WTC11 (cell line): ENCODE measurements at regions not wholly inside any gene's neighbourhood (a gene's known extent, or its start where the extent isn't known, plus 50 kb on each side); places are given as distances from the start of the nearest gene placed in this dataset.

Source experiments
- ATAC-seq: fragments of 200-7000 bp; cut with Tn5 transposase; 2 replicates; pipeline ENCODE4 v1.10.0; 2021; ENCODE audit warnings: mild to moderate bottlenecking, moderate library complexity
- CTCF ChIA-PET: fragments of 300-600 bp; sonication (Branson Sonifier 250); formaldehyde crosslinking; loops from one replicate; lab custom pipeline; 2021; ENCODE audit warnings: antibody characterized with exemption; lab: Charles Lee
- POLR2A ChIA-PET: fragments of 350-600 bp; sonication (Branson Sonifier 250); formaldehyde crosslinking; loops from one replicate; lab custom pipeline; 2021; ENCODE audit warnings: antibody characterized with exemption; lab: Charles Lee
- DNase-seq: peaks from one replicate; pipeline ENCODE4 v3.0.0; 2021; ENCODE audit warnings: low spot score
- H3K27ac Mint-ChIP-seq: 2 replicates; pipeline ENCODE4 v1.8.0; 2021; ENCODE audit warnings: mixed read lengths
- H3K27me3 Mint-ChIP-seq: 2 replicates; pipeline ENCODE4 v1.8.0; 2021; ENCODE audit warnings: low read depth, mild to moderate bottlenecking, moderate library complexity, mixed read lengths
- H3K36me3 Mint-ChIP-seq: 2 replicates; pipeline ENCODE4 v1.8.0; 2021; ENCODE audit warnings: mixed read lengths
- H3K4me1 Mint-ChIP-seq: 2 replicates; pipeline ENCODE4 v1.8.0; 2022; ENCODE audit warnings: mixed read lengths
- H3K4me3 Mint-ChIP-seq: 2 replicates; pipeline ENCODE4 v1.8.0; 2021; ENCODE audit warnings: mild to moderate bottlenecking, moderate library complexity, mixed read lengths
- H3K9me3 Mint-ChIP-seq: 2 replicates; pipeline ENCODE4 v1.8.0; 2021; ENCODE audit warnings: mixed read lengths
- ESRRA ChIP-seq: sonication (generic); formaldehyde crosslinking; IDR thresholded peaks from 2 replicates; pipeline ENCODE4 v1.8.1; 2022; ENCODE audit warnings: mild to moderate bottlenecking, missing genetic modification reagents, borderline replicate concordance
- JUN ChIP-seq: sonication (generic); formaldehyde crosslinking; IDR thresholded peaks from 2 replicates; pipeline ENCODE4 v1.8.0; 2023; ENCODE audit warnings: mild to moderate bottlenecking, missing genetic modification reagents
- MLX ChIP-seq: sonication (generic); formaldehyde crosslinking; IDR thresholded peaks from 2 replicates; pipeline ENCODE4 v1.8.1; 2023; ENCODE audit warnings: mild to moderate bottlenecking, missing genetic modification reagents, moderate library complexity
- NFE2L1 ChIP-seq: sonication (generic); formaldehyde crosslinking; IDR thresholded peaks from 2 replicates; pipeline ENCODE4 v1.8.1; 2023; ENCODE audit warnings: missing genetic modification reagents
- NR1H2 ChIP-seq: sonication (generic); formaldehyde crosslinking; IDR thresholded peaks from 2 replicates; pipeline ENCODE4 v1.9.0; 2021; ENCODE audit warnings: mild to moderate bottlenecking, moderate library complexity, missing genetic modification reagents
- RORB ChIP-seq: fragments of 250-450 bp; sonication (Bioruptor Pico); IDR thresholded peaks from 2 replicates; pipeline ENCODE4 v1.9.0; 2021; ENCODE audit warnings: mild to moderate bottlenecking
- ZNF317 ChIP-seq: sonication (generic); formaldehyde crosslinking; IDR thresholded peaks from 2 replicates; pipeline ENCODE4 v1.8.1; 2023; ENCODE audit warnings: low read depth, mild to moderate bottlenecking, moderate library complexity, missing genetic modification reagents, borderline replicate concordance
- TF ChIP-seq, protein P1 (sequence below): sonication (generic); formaldehyde crosslinking; IDR thresholded peaks from 2 replicates; pipeline ENCODE4 v1.8.0; 2022; ENCODE audit warnings: mild to moderate bottlenecking, missing genetic modification reagents
- TF ChIP-seq, protein P2 (sequence below): fragments of 250-450 bp; sonication (Bioruptor Pico); IDR thresholded peaks from 2 replicates; pipeline ENCODE4 v1.9.0; 2021; ENCODE audit warnings: mild to moderate bottlenecking, borderline replicate concordance
- TF ChIP-seq, protein P3 (sequence below): sonication (generic); formaldehyde crosslinking; conservative IDR thresholded peaks from 2 replicates; pipeline ENCODE4 v1.8.1; 2023; ENCODE audit warnings: mild to moderate bottlenecking, low read depth, missing genetic modification reagents, moderate library complexity

DNA sequence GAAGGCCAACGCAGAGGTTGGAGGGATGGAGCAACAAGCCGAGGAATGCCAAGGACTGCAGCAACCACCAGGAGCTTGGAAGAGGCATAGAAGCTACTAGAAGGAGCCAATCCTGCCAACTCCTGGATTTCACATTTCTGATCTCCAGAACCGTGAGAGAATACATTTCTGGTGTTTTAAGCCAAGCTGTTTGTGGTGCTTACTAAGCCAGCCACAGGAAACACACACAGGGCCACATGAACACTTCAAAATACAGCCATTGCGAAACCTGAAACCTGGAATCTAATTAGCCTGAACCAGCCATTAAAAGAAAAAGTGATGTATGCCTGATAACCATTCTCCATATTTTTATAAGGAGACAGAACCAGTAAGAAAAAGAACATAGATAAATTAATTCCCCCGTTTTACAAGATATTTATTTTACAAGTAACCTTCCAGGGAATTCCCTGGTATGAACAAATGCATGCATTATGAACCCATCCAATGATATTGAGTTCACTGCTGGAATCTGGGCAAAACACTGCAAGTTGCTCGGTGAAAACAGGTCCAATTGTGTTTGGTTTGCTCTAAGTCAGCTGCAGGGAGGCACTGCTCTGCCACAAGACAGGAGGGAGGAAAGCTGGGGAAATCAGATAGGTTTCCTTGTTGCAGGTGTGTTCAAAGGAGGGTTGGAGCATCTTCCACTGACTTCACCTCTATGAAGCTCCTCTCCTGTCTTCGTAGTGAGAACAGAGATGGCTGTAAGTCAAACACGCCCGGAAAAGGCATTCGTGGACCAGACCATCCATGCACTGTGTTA, 70.2 kb downstream of the ETS2 start:
- H3K4me3 Mint-ChIP-seq = no peak overlapping the region
- CTCF ChIA-PET = no interaction called here
- H3K36me3 Mint-ChIP-seq = peaks cover 2% of the 10 kb centered on the region
- ATAC-seq = no peak
- H3K9me3 Mint-ChIP-seq = peaks cover 40% of the 10 kb centered on the region
- H3K27me3 Mint-ChIP-seq = no peaks in the 10 kb centered on the region
- no peak for TF ChIP-seq JUN
- no peak for TF ChIP-seq RORB (CRISPR knock-in tag)
- TF ChIP-seq MLX (CRISPR knock-in tag) = no peak
- no peak for TF ChIP-seq ESRRA (CRISPR knock-in tag)
- TF ChIP-seq NR1H2 = no peak
- TF ChIP-seq, protein P1, sequence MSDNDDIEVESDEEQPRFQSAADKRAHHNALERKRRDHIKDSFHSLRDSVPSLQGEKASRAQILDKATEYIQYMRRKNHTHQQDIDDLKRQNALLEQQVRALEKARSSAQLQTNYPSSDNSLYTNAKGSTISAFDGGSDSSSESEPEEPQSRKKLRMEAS (CRISPR knock-in tag) = no peak
- no peak for TF ChIP-seq ZNF317
- TF ChIP-seq, protein P2, sequence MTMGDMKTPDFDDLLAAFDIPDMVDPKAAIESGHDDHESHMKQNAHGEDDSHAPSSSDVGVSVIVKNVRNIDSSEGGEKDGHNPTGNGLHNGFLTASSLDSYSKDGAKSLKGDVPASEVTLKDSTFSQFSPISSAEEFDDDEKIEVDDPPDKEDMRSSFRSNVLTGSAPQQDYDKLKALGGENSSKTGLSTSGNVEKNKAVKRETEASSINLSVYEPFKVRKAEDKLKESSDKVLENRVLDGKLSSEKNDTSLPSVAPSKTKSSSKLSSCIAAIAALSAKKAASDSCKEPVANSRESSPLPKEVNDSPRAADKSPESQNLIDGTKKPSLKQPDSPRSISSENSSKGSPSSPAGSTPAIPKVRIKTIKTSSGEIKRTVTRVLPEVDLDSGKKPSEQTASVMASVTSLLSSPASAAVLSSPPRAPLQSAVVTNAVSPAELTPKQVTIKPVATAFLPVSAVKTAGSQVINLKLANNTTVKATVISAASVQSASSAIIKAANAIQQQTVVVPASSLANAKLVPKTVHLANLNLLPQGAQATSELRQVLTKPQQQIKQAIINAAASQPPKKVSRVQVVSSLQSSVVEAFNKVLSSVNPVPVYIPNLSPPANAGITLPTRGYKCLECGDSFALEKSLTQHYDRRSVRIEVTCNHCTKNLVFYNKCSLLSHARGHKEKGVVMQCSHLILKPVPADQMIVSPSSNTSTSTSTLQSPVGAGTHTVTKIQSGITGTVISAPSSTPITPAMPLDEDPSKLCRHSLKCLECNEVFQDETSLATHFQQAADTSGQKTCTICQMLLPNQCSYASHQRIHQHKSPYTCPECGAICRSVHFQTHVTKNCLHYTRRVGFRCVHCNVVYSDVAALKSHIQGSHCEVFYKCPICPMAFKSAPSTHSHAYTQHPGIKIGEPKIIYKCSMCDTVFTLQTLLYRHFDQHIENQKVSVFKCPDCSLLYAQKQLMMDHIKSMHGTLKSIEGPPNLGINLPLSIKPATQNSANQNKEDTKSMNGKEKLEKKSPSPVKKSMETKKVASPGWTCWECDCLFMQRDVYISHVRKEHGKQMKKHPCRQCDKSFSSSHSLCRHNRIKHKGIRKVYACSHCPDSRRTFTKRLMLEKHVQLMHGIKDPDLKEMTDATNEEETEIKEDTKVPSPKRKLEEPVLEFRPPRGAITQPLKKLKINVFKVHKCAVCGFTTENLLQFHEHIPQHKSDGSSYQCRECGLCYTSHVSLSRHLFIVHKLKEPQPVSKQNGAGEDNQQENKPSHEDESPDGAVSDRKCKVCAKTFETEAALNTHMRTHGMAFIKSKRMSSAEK (CRISPR knock-in tag) = no peak
- no peak for TF ChIP-seq NFE2L1 (CRISPR knock-in tag)
- TF ChIP-seq, protein P3, sequence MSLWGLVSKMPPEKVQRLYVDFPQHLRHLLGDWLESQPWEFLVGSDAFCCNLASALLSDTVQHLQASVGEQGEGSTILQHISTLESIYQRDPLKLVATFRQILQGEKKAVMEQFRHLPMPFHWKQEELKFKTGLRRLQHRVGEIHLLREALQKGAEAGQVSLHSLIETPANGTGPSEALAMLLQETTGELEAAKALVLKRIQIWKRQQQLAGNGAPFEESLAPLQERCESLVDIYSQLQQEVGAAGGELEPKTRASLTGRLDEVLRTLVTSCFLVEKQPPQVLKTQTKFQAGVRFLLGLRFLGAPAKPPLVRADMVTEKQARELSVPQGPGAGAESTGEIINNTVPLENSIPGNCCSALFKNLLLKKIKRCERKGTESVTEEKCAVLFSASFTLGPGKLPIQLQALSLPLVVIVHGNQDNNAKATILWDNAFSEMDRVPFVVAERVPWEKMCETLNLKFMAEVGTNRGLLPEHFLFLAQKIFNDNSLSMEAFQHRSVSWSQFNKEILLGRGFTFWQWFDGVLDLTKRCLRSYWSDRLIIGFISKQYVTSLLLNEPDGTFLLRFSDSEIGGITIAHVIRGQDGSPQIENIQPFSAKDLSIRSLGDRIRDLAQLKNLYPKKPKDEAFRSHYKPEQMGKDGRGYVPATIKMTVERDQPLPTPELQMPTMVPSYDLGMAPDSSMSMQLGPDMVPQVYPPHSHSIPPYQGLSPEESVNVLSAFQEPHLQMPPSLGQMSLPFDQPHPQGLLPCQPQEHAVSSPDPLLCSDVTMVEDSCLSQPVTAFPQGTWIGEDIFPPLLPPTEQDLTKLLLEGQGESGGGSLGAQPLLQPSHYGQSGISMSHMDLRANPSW (CRISPR knock-in tag) = no peak
- TF ChIP-seq, all 79 proteins: peak for 0
- DNase-seq = no peak
- H3K4me1 Mint-ChIP-seq = no peaks in the 10 kb centered on the region
- H3K27ac Mint-ChIP-seq = no peak overlapping the region
- POLR2A ChIA-PET = no interaction called here
